GM23338 (cell line): ENCODE measurements at regions not wholly inside any gene's neighbourhood (a gene's known extent, or its start where the extent isn't known, plus 50 kb on each side); places are given as distances from the start of the nearest gene placed in this dataset.

Experiments used
- CREB1 ChIP-seq: fragments of 250-450 bp; sonication (Bioruptor Pico); IDR thresholded peaks from 2 replicates; pipeline ENCODE4 v1.5.0; 2020; ENCODE audit warnings: low read depth, mild to moderate bottlenecking, moderate library complexity
- EZH2 ChIP-seq: fragments of 200-600 bp; sonication (generic); IDR thresholded peaks from one replicate; pipeline ENCODE4 v1.8.0; 2017; ENCODE audit warnings: antibody characterized with exemption, mild to moderate bottlenecking, low read depth; ENCODE audit not compliant: unreplicated experiment
- EZH2phosphoT487 ChIP-seq: fragments of 200-600 bp; sonication (generic); IDR thresholded peaks from one replicate; pipeline ENCODE4 v1.8.1; 2018; ENCODE audit warnings: antibody characterized with exemption; ENCODE audit not compliant: unreplicated experiment
- JUNB ChIP-seq: IDR thresholded peaks from one replicate; pipeline ENCODE4 v1.6.1; 2016; ENCODE audit warnings: antibody characterized with exemption; ENCODE audit not compliant: unreplicated experiment
- NANOG ChIP-seq: IDR thresholded peaks from 2 replicates; pipeline ENCODE4 v1.6.1; 2016; ENCODE audit warnings: antibody characterized with exemption, borderline replicate concordance
- POLR2AphosphoS5 ChIP-seq: IDR thresholded peaks from 2 replicates; pipeline ENCODE4 v1.6.1; 2016; ENCODE audit warnings: antibody characterized with exemption, low read depth
- STAT1 ChIP-seq: IDR thresholded peaks from one replicate; pipeline ENCODE4 v1.6.1; 2016; ENCODE audit warnings: antibody characterized with exemption; ENCODE audit not compliant: unreplicated experiment
- ZNF114 ChIP-seq: fragments of 250-450 bp; sonication (Bioruptor Pico); IDR thresholded peaks from 2 replicates; pipeline ENCODE4 v1.5.0; 2020; ENCODE audit warnings: mild to moderate bottlenecking, moderate library complexity
- ZNF331 ChIP-seq: fragments of 250-450 bp; sonication (Bioruptor Pico); IDR thresholded peaks from 2 replicates; pipeline ENCODE4 v1.5.0; 2020; ENCODE audit warnings: low read depth, mild to moderate bottlenecking, moderate library complexity
- ZNF462 ChIP-seq: fragments of 250-450 bp; sonication (Bioruptor Pico); IDR thresholded peaks from 2 replicates; pipeline ENCODE4 v1.5.0; 2020; ENCODE audit warnings: mild to moderate bottlenecking, moderate library complexity
- TF ChIP-seq, protein P1 (sequence below), 2 experiments: fragments of 200-600 bp in 1 of 2; sonication (generic) in 1 of 2; conservative IDR thresholded peaks; 2 replicates each; pipeline versions ENCODE4 v1.5.1 to v1.6.1; 2016 to 2017; ENCODE audit warnings: antibody characterized with exemption in 2 of 2, low read depth in 2 of 2, mild to moderate bottlenecking in 2 of 2, moderate library complexity in 1 of 2
- TF ChIP-seq, protein P2 (sequence below): IDR thresholded peaks from one replicate; pipeline ENCODE4 v1.6.1; 2018; ENCODE audit warnings: antibody characterized with exemption; ENCODE audit not compliant: unreplicated experiment

- TF ChIP-seq, protein P1, sequence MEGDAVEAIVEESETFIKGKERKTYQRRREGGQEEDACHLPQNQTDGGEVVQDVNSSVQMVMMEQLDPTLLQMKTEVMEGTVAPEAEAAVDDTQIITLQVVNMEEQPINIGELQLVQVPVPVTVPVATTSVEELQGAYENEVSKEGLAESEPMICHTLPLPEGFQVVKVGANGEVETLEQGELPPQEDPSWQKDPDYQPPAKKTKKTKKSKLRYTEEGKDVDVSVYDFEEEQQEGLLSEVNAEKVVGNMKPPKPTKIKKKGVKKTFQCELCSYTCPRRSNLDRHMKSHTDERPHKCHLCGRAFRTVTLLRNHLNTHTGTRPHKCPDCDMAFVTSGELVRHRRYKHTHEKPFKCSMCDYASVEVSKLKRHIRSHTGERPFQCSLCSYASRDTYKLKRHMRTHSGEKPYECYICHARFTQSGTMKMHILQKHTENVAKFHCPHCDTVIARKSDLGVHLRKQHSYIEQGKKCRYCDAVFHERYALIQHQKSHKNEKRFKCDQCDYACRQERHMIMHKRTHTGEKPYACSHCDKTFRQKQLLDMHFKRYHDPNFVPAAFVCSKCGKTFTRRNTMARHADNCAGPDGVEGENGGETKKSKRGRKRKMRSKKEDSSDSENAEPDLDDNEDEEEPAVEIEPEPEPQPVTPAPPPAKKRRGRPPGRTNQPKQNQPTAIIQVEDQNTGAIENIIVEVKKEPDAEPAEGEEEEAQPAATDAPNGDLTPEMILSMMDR (conservative IDR thresholded peaks at IDR 0.05; ENCODE audit: low read depth in 2 of 2), result no peak
- TF ChIP-seq EZH2, result no peak
- TF ChIP-seq, protein P2, sequence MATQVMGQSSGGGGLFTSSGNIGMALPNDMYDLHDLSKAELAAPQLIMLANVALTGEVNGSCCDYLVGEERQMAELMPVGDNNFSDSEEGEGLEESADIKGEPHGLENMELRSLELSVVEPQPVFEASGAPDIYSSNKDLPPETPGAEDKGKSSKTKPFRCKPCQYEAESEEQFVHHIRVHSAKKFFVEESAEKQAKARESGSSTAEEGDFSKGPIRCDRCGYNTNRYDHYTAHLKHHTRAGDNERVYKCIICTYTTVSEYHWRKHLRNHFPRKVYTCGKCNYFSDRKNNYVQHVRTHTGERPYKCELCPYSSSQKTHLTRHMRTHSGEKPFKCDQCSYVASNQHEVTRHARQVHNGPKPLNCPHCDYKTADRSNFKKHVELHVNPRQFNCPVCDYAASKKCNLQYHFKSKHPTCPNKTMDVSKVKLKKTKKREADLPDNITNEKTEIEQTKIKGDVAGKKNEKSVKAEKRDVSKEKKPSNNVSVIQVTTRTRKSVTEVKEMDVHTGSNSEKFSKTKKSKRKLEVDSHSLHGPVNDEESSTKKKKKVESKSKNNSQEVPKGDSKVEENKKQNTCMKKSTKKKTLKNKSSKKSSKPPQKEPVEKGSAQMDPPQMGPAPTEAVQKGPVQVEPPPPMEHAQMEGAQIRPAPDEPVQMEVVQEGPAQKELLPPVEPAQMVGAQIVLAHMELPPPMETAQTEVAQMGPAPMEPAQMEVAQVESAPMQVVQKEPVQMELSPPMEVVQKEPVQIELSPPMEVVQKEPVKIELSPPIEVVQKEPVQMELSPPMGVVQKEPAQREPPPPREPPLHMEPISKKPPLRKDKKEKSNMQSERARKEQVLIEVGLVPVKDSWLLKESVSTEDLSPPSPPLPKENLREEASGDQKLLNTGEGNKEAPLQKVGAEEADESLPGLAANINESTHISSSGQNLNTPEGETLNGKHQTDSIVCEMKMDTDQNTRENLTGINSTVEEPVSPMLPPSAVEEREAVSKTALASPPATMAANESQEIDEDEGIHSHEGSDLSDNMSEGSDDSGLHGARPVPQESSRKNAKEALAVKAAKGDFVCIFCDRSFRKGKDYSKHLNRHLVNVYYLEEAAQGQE, result no peak
- TF ChIP-seq POLR2AphosphoS5, result no peak
- TF ChIP-seq CREB1 (CRISPR knock-in tag), result no peak
- no peak for TF ChIP-seq EZH2phosphoT487
- no peak for TF ChIP-seq JUNB
- no peak for TF ChIP-seq ZNF331
- no peak for TF ChIP-seq NANOG
- TF ChIP-seq ZNF114 (CRISPR knock-in tag), result no peak
- no peak for TF ChIP-seq STAT1
- no peak for TF ChIP-seq ZNF462
Observed at GRCh38 chr4:187552781-187553180, 442.8 kb upstream of the ZFP42 start.
